GM12892 (cell line): ENCODE measurements at regions not wholly inside any gene's neighbourhood (a gene's known extent, or its start where the extent isn't known, plus 50 kb on each side); places are given as distances from the start of the nearest gene placed in this dataset.

Experiments used
- POLR2A ChIP-seq: IDR thresholded peaks from 2 replicates; pipeline ENCODE4 v1.6.1; 2011; ENCODE audit warnings: low read depth, low read length, control low read depth
- POLR2AphosphoS5 ChIP-seq: IDR thresholded peaks from 2 replicates; pipeline ENCODE4 v1.6.1; 2011; ENCODE audit warnings: low read depth, low read length, control low read depth
- TAF1 ChIP-seq: IDR thresholded peaks from 2 replicates; pipeline ENCODE4 v1.6.1; 2011; ENCODE audit warnings: low read depth, mild to moderate bottlenecking, control low read depth, low read length, borderline replicate concordance

DNA sequence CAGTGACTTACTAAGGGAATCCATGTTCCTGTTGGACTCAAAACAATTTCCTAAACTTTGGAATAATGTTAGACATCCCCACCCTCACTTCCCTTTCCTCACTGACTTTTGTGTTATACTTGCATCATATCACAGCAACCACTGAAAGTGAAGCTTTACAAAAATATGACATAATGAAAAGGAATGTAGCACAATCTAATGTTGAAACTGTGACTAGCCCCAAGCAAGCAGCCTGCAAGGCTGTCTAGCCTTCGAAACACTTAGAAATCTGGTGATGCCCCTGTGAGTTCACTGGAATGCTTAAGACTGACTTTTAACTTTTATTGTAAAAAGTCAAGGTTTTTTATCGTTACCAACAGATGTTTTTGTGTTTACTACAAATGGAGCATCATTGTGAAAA is 203.7 kb upstream of the ZNF385D start:
- TF ChIP-seq POLR2AphosphoS5, result no peak
- no peak for TF ChIP-seq POLR2A
- no peak for TF ChIP-seq TAF1
